GM12892 (cell line): ENCODE measurements at regions not wholly inside any gene's neighbourhood (a gene's known extent, or its start where the extent isn't known, plus 50 kb on each side); places are given as distances from the start of the nearest gene placed in this dataset.

ENCODE experiments used
- POLR2A ChIP-seq: IDR thresholded peaks from 2 replicates; pipeline ENCODE4 v1.6.1; 2011; ENCODE audit warnings: low read depth, low read length, control low read depth
- POLR2AphosphoS5 ChIP-seq: IDR thresholded peaks from 2 replicates; pipeline ENCODE4 v1.6.1; 2011; ENCODE audit warnings: low read depth, low read length, control low read depth
- TAF1 ChIP-seq: IDR thresholded peaks from 2 replicates; pipeline ENCODE4 v1.6.1; 2011; ENCODE audit warnings: low read depth, mild to moderate bottlenecking, control low read depth, low read length, borderline replicate concordance

DNA sequence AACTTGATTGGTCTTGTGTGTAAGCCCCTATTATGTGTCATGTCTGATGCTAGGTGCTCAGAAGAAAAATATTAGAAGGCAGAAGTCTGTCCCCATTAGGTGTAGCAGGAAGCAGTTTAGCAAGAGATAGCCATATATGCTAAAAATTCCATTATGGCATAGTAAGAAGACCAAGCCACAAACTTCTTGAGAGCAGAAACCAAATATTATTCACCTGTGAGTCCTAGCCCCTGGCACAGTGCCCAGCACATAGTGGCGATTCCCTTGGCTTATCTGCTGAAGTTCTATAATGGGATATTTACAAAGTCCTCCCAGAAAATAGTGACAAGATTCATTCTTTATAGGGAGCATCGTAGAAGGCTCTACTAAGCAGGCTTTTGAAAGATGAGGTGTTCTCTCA lies 174.4 kb downstream of the RAB28 start:
- TF ChIP-seq POLR2A (no peak), POLR2AphosphoS5 (no peak), TAF1 (no peak)
